HG03442 (cell line): ENCODE measurements at regions not wholly inside any gene's neighbourhood (a gene's known extent, or its start where the extent isn't known, plus 50 kb on each side); places are given as distances from the start of the nearest gene placed in this dataset.

ENCODE experiments used
- ATAC-seq: cut with Tn5 transposase; IDR thresholded peaks from one replicate; pipeline ENCODE4 v1.9.1; 2021; ENCODE audit warnings: mild to moderate bottlenecking, moderate library complexity; ENCODE audit not compliant: unreplicated experiment

- ATAC-seq: no peak
Measured at GRCh38 chr18:40056079-40056692, 1898.8 kb upstream of the PIK3C3 start.

GRCh38 chr18:40055262-40055661, 1899.8 kb upstream of the PIK3C3 start:
- ATAC-seq: no peak

GRCh38 chr18:40049716-40050115, 1905.3 kb upstream of the PIK3C3 start:
- no peak for ATAC-seq

GRCh38 chr18:40048886-40049650, 1906.0 kb upstream of the PIK3C3 start:
- no peak for ATAC-seq

GRCh38 chr18:40048253-40048652, 1906.8 kb upstream of the PIK3C3 start:
- no peak for ATAC-seq

- no peak for ATAC-seq
Measured at GRCh38 chr18:40046596-40046995, 1908.4 kb upstream of the PIK3C3 start.

- no peak for ATAC-seq
Measured at GRCh38 chr18:40041951-40042350, 1913.1 kb upstream of the PIK3C3 start.

- no peak for ATAC-seq
Measured at GRCh38 chr18:40040574-40040973, 1914.5 kb upstream of the PIK3C3 start.

GRCh38 chr18:40037356-40037755, 1917.7 kb upstream of the PIK3C3 start:
- ATAC-seq: no peak

- ATAC-seq: no peak
Measured at GRCh38 chr18:40036861-40037260, 1918.2 kb upstream of the PIK3C3 start.

GRCh38 chr18:40035966-40036365, 1919.1 kb upstream of the PIK3C3 start:
- no peak for ATAC-seq

- ATAC-seq: no peak
Measured at GRCh38 chr18:40032076-40032475, 1923.0 kb upstream of the PIK3C3 start.

- no peak for ATAC-seq
Measured at GRCh38 chr18:40031435-40031834, 1923.6 kb upstream of the PIK3C3 start.

- ATAC-seq: no peak
Measured at GRCh38 chr18:40019797-40020392, 1935.1 kb upstream of the PIK3C3 start.

- no peak for ATAC-seq
Measured at GRCh38 chr18:40018266-40018665, 1936.8 kb upstream of the PIK3C3 start.

- ATAC-seq: no peak
Measured at GRCh38 chr18:40017021-40017420, 1938.0 kb upstream of the PIK3C3 start.

- no peak for ATAC-seq
Measured at GRCh38 chr18:40016405-40016804, 1938.6 kb upstream of the PIK3C3 start.

- no peak for ATAC-seq
Measured at GRCh38 chr18:40013001-40013609, 1941.9 kb upstream of the PIK3C3 start.

GRCh38 chr18:40011201-40011600, 1943.8 kb upstream of the PIK3C3 start:
- no peak for ATAC-seq

GRCh38 chr18:40006634-40007033, 1948.4 kb upstream of the PIK3C3 start:
- ATAC-seq: no peak

- ATAC-seq: no peak
Measured at GRCh38 chr18:40004246-40004645, 1950.8 kb upstream of the PIK3C3 start.

- ATAC-seq: no peak
Measured at GRCh38 chr18:39998317-39998716, 1956.7 kb upstream of the PIK3C3 start.
